ENCODE measurements at regions not wholly inside any gene's neighbourhood (a gene's known extent, or its start where the extent isn't known, plus 50 kb on each side); places are given as distances from the start of the nearest gene placed in this dataset.

DNA sequence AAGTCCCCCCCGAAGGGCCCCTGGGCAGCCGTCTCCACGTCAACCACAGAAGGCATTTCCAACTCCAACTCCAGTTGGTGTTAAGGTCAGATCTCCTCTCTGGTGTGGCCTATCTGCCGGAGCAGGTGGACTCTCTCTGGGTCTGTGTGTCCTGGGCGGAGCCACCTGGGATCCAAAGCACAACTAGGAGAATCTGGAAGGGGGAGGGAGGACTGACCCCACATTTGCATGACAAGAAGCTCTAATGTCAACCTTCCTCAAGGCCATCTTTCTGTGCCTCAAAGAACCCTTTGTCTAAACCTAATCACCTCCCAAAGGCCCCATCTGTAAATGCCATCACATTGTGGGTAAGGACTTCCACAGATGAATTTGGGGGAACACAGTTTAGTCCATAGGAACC lies 381.5 kb downstream of the UQCRFS1 start:
- no peak for TF ChIP-seq POLR2A (IDR thresholded peaks at IDR 0.05; ENCODE audit: low read depth, low read length)
- TF ChIP-seq, protein P1, sequence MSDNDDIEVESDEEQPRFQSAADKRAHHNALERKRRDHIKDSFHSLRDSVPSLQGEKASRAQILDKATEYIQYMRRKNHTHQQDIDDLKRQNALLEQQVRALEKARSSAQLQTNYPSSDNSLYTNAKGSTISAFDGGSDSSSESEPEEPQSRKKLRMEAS (IDR thresholded peaks at IDR 0.05; ENCODE audit: insufficient read depth, insufficient read length), result no peak

Data from endothelial cell of umbilical vein (primary cell).